GM06990 (cell line): ENCODE measurements at regions not wholly inside any gene's neighbourhood (a gene's known extent, or its start where the extent isn't known, plus 50 kb on each side); places are given as distances from the start of the nearest gene placed in this dataset.

ENCODE experiments used
- DNase-seq: peaks from one replicate; pipeline ENCODE4 v3.0.0-alpha.2; 2011; ENCODE audit not compliant: insufficient read length; ENCODE audit errors: extremely low read depth
- H3K27me3 ChIP-seq: replicated peaks from 2 replicates; pipeline ENCODE4 v1.6.0; 2011; ENCODE audit warnings: low read length; ENCODE audit not compliant: control insufficient read depth, insufficient read depth
- H3K36me3 ChIP-seq: 2 replicates; pipeline ENCODE4 v1.5.1; 2011; ENCODE audit warnings: low read length; ENCODE audit not compliant: control insufficient read depth, insufficient read depth
- H3K4me3 ChIP-seq: replicated peaks from 2 replicates; pipeline ENCODE4 v1.5.1; 2011; ENCODE audit warnings: low read depth, mild to moderate bottlenecking, control low read depth, low read length
- TF ChIP-seq, protein P1 (sequence below): IDR thresholded peaks from 2 replicates; pipeline ENCODE4 v1.5.1; 2011; ENCODE audit warnings: low read length, control low read depth, mild to moderate bottlenecking, inconsistent platforms; ENCODE audit not compliant: insufficient read depth, poor library complexity, severe bottlenecking

DNA sequence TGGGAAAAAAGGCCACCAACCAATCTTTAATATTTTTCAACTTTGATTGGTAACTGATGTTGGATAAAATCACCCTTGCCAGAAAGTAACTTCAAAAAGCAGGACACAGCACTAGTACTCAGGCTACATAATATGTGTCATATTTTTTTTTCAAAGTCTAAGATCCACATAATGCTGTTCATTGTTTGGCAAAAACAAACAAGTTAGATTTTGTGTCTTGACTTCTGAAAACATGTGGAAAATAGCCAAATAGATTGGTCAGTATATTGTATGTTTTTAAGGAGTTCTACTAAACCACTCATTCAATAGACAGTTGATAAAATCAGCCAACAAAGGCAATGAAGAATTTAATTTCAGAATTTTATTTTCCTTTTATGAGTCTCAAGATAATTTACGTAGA lies 111.7 kb upstream of the CCDC54 start:
- H3K36me3 ChIP-seq = no peaks in the 10 kb centered on the region
- no peak overlapping the region for H3K4me3 ChIP-seq
- no peaks in the 10 kb centered on the region for H3K27me3 ChIP-seq
- DNase-seq = no peak
- TF ChIP-seq, protein P1, sequence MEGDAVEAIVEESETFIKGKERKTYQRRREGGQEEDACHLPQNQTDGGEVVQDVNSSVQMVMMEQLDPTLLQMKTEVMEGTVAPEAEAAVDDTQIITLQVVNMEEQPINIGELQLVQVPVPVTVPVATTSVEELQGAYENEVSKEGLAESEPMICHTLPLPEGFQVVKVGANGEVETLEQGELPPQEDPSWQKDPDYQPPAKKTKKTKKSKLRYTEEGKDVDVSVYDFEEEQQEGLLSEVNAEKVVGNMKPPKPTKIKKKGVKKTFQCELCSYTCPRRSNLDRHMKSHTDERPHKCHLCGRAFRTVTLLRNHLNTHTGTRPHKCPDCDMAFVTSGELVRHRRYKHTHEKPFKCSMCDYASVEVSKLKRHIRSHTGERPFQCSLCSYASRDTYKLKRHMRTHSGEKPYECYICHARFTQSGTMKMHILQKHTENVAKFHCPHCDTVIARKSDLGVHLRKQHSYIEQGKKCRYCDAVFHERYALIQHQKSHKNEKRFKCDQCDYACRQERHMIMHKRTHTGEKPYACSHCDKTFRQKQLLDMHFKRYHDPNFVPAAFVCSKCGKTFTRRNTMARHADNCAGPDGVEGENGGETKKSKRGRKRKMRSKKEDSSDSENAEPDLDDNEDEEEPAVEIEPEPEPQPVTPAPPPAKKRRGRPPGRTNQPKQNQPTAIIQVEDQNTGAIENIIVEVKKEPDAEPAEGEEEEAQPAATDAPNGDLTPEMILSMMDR = no peak

DNA sequence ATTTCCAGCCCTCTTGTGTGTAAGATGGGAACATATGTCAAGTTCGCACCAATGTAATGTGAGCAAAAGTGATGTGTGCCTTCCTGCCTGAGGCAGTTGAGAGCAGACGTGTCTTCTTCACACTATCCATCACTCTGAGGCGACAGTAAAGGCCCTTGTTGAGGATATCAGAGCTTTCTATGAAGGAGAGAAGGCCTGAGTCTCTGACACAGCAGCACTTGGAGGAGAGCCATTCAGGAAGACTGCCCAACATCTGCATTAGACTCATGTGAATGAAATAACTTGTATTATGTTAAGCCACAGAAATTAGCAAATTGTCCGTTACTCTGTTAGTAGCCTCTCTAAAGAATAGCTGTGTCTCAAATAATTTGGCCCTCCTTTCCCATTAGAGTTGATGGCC lies 108.8 kb upstream of the CCDC54 start:
- no peak for DNase-seq
- TF ChIP-seq, protein P1 = no peak
- no peaks in the 10 kb centered on the region for H3K36me3 ChIP-seq

DNA sequence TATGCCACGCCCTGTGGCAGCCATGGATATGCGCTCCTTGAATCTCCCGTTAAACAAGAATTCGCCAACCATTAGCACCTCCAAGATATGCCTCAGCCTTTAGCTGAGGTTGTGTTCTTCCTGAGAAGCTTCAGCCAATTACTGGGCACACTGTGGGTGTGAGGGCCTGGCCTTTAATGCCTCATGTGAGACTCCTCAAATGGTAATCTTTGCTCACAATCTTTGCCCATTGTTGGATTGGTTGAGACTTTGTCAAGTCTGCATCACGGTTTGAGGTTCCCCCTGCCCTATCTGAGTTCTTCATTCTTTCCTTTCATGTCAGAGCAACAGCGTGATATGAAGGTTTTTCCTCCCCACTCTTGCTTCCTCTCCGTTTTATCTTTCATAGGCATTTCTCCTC lies 108.1 kb upstream of the CCDC54 start:
- DNase-seq = no peak
- TF ChIP-seq, protein P1 = no peak
- Histone ChIP-seq H3K27me3 (no peaks in the 10 kb centered on the region), H3K36me3 (no peaks in the 10 kb centered on the region), H3K4me3 (no peak overlapping the region)

More for the DNA sequence above, 108.8 kb upstream of the CCDC54 start:
- no peak overlapping the region for H3K4me3 ChIP-seq
- H3K27me3 ChIP-seq = no peaks in the 10 kb centered on the region

DNA sequence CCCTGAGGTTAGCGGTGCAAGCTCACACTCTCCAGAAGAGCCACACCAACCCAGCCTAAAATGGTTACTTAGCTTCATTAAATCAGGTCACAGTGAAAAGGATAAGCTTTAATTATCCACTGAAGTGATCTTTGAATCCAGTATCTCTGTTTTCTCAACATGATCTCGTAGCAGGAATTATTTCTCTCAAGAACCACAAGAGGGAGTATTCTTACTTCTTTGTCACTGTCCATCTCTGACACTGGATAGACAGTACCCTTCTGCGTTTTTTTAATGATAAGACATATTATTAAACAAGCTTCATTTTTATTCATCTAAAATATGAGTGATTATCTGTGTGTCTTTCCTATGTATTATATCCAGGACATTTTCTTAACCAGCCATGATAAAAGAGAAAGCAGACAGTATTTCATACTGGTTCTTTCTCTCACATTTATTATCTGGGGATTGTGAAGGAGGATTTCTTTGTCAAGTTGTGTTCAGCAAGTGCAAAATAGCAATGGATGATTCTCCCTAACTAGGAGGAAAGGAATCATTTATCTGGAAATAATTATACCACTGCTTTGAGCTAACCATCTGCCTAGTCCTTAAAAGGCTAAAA lies 105.4 kb upstream of the CCDC54 start:
- H3K36me3 ChIP-seq = no peaks in the 10 kb centered on the region
- no peaks in the 10 kb centered on the region for H3K27me3 ChIP-seq
- no peak overlapping the region for H3K4me3 ChIP-seq
- DNase-seq = no peak
- TF ChIP-seq, protein P1 = peak; percentile 53

DNA sequence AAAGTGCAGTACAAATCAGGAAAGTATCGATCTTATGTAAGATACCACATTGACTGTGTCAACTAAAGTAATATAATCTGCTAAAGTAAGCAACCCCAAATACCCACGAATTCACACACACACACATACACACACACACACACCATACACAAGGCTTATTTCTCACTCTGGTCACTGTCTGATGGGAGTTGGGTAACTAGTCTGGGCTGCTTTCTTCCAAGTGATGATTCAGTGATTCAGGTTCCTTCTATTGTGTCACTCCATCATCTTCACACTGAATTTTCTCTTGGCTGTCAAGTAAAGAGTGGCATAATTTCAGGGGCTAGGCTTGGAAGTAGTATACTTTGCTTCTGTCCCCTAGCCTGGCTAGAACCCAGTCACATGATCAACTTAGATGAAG lies 104.8 kb upstream of the CCDC54 start:
- Histone ChIP-seq H3K27me3 (no peaks in the 10 kb centered on the region), H3K4me3 (no peak overlapping the region), H3K36me3 (no peaks in the 10 kb centered on the region)
- TF ChIP-seq, protein P1 = no peak
- no peak for DNase-seq

DNA sequence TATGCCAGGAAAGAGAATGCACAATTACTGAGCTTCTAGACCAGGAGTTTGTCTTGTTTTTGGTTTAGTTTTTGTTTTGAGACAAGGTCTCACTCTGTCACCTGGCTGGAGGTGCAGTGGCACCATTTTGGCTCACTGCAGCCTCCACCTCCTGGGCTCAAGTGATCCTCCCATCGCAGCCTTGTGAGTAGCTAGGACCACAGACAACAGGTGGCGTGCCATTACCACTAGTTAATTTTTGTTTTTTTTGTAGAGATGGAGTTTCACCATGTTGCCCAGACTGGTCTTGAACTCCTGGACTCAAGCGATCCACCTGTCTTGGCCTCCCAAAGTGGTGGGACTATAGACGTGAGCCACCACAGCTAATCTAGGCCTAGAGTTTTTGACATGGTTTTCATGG lies 104.4 kb upstream of the CCDC54 start:
- Histone ChIP-seq H3K4me3 (no peak overlapping the region), H3K36me3 (no peaks in the 10 kb centered on the region), H3K27me3 (no peaks in the 10 kb centered on the region)
- no peak for DNase-seq
- TF ChIP-seq, protein P1 = no peak
